PC-3 (cell line): ENCODE measurements at regions not wholly inside any gene's neighbourhood (a gene's known extent, or its start where the extent isn't known, plus 50 kb on each side); places are given as distances from the start of the nearest gene placed in this dataset.
"Not testable (repeated sequence)": the region's sequence is repeated elsewhere in the genome, so short reads cannot be mapped to it uniquely, and the experiment has no call there.

Experiments
- ATAC-seq: fragments of 200-7000 bp; cut with Tn5 transposase; 2 replicates; pipeline ENCODE4 v1.9.1; 2020; ENCODE audit warnings: mild to moderate bottlenecking, moderate library complexity
- BruUV-seq: library from RNA; stranded (reverse); fragments of 400-500 nt; replicated peaks from 2 replicates; lab custom pipeline; 2021; lab: Mats Ljungman, UMichigan
- CTCF ChIA-PET: fragments of 300-600 bp; sonication (Branson Sonifier 250); formaldehyde crosslinking; loops from one replicate; lab custom pipeline; 2022; ENCODE audit warnings: antibody characterized with exemption; lab: Charles Lee
- POLR2A ChIA-PET: fragments of 300-600 bp; sonication (Branson Sonifier 250); formaldehyde crosslinking; loops from one replicate; lab custom pipeline; 2022; ENCODE audit warnings: antibody characterized with exemption; ENCODE audit not compliant: unreplicated experiment; lab: Charles Lee
- DNase-seq: peaks from one replicate; pipeline ENCODE4 v3.0.0-alpha.2; 2015
- H2AFZ ChIP-seq: fragments of 300-600 bp; sonication (generic); 2 replicates; pipeline ENCODE4 v1.6.0; 2016; ENCODE audit warnings: antibody characterized with exemption, low read length
- H3F3A ChIP-seq: fragments of 300-600 bp; sonication (generic); one replicate; pipeline ENCODE4 v1.6.0; 2017; ENCODE audit warnings: antibody characterized with exemption, low read length, control low read depth, mild to moderate bottlenecking; ENCODE audit not compliant: unreplicated experiment
- H3K27ac ChIP-seq: fragments of 300-600 bp; sonication (generic); 2 replicates; pipeline ENCODE4 v1.5.1; 2016; ENCODE audit warnings: mild to moderate bottlenecking, low read length
- H3K27me3 ChIP-seq: fragments of 300-600 bp; sonication (generic); 2 replicates; pipeline ENCODE4 v1.6.1; 2016; ENCODE audit warnings: low read length, mixed read lengths
- H3K36me3 ChIP-seq: fragments of 300-600 bp; sonication (generic); 2 replicates; pipeline ENCODE4 v1.6.1; 2016; ENCODE audit warnings: low read depth, mixed run types, low read length, mixed read lengths
- H3K4me1 ChIP-seq: fragments of 300-600 bp; sonication (generic); 2 replicates; pipeline ENCODE4 v1.5.1; 2016; ENCODE audit warnings: low read length; ENCODE audit not compliant: insufficient read depth
- H3K4me2 ChIP-seq: fragments of 300-600 bp; sonication (generic); 2 replicates; pipeline ENCODE4 v1.6.0; 2016; ENCODE audit warnings: low read length
- H3K4me3 ChIP-seq: fragments of 300-600 bp; sonication (generic); 2 replicates; pipeline ENCODE4 v1.5.1; 2016; ENCODE audit warnings: mild to moderate bottlenecking, low read length, mixed read lengths
- H3K79me2 ChIP-seq: fragments of 300-600 bp; sonication (generic); 2 replicates; pipeline ENCODE4 v1.6.1; 2017; ENCODE audit warnings: low read length, mixed read lengths
- H3K9ac ChIP-seq: fragments of 300-600 bp; sonication (generic); 2 replicates; pipeline ENCODE4 v1.6.0; 2016; ENCODE audit warnings: mild to moderate bottlenecking, low read length
- H3K9me2 ChIP-seq: fragments of 300-600 bp; sonication (generic); replicated peaks from 2 replicates; pipeline ENCODE4 v1.6.1; 2016; ENCODE audit warnings: mixed run types, low read length, mixed read lengths
- H3K9me3 ChIP-seq: fragments of 300-600 bp; sonication (generic); 2 replicates; pipeline ENCODE4 v1.6.1; 2016; ENCODE audit warnings: low read length, mixed read lengths
- H4K20me1 ChIP-seq: fragments of 300-600 bp; sonication (generic); 2 replicates; pipeline ENCODE4 v1.6.1; 2016; ENCODE audit warnings: low read length, mixed read lengths
- CTCF ChIP-seq: fragments of 300-600 bp; sonication (generic); conservative IDR thresholded peaks from 2 replicates; pipeline ENCODE4 v1.5.1; 2017; ENCODE audit warnings: antibody characterized with exemption, low read depth, mild to moderate bottlenecking, low read length
- EZH2 ChIP-seq: fragments of 300-600 bp; sonication (generic); IDR thresholded peaks from one replicate; pipeline ENCODE4 v1.6.1; 2017; ENCODE audit warnings: antibody characterized with exemption, mild to moderate bottlenecking, low read length; ENCODE audit not compliant: unreplicated experiment
- EZH2phosphoT487 ChIP-seq: fragments of 300-600 bp; sonication (generic); IDR thresholded peaks from 2 replicates; pipeline ENCODE4 v1.6.1; 2018; ENCODE audit warnings: mild to moderate bottlenecking, antibody characterized with exemption, low read length, borderline replicate concordance
- intact Hi-C: fragments of 100-400 bp; cut with micrococcal nuclease; formaldehyde crosslinking; loops from 2 replicates; pipeline ENCODE4 v1.9.0; 2023

DNA sequence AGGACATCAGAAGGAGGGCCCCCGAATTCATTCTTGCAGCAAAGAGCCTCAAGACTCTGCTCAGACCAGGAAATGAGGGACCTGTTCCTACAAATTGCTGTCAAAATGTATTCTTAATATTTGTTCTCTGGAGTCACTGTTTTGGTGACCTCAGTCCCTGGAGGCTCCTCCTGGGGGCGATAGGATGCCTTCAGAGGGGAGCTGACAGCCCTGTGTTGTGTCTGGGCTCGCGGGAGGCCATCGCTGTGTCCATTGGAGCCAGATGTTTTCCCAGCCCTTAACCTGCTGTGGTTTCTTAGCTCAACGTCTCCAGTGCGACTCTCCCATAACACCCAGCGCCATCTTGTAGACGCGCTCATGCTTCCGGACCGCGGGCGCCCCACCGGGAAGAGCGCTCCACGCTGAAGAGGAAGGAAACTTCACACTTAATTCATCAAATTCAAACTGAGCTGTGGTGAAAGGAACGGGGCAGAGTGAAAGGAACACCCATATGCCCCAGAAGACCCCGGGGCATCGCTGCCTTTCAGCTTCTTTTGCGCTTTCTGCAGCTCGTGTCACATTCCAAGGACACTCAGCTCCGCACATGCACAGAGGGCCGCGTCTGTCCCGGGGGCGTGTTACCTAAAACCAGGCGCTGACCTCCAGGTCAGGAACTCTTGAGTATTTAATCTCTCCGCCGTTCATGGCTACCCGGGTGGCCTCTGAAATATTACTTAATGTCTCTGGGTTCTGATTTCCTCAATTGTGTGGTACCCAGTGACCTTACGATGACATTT is 112.3 kb upstream of the GDNF start:
- no TSS peak for BruUV-seq
- intact Hi-C loops = no loop called here
- Histone ChIP-seq H3K4me2 (no peak overlapping the region), H3F3A (no peaks in the 10 kb centered on the region), H3K79me2 (no peaks in the 10 kb centered on the region), H4K20me1 (no peaks in the 10 kb centered on the region), H3K36me3 (no peaks in the 10 kb centered on the region), H2AFZ (no peak overlapping the region), H3K27me3 (0 out of 2 replicates have a peak, but pooled peaks cover 3% of the 10 kb centered on the region), H3K4me3 (no peak overlapping the region), H3K27ac (no peak overlapping the region), H3K9me2 (no peaks in the 10 kb centered on the region), H3K9ac (no peak overlapping the region), H3K4me1 (no peaks in the 10 kb centered on the region; the same call in 1 of the 2 replicates), H3K9me3 (no peaks in the 10 kb centered on the region)
- ChIA-PET POLR2A (no interaction called here), CTCF (interaction anchor here (0.7 kb wide), 1 partner anchor 113 kb away, joined by 3 read pairs; no protein-coding TSS in a partner anchor)
- DNase-seq (no peak), ATAC-seq (no peak)
- TF ChIP-seq CTCF (no peak), EZH2 (no peak), EZH2phosphoT487 (no peak)

GRCh38 chr5:37950436-37950835 is 110.6 kb upstream of the GDNF start:
- H3K9me2 ChIP-seq = no peaks in the 10 kb centered on the region
- no peaks in the 10 kb centered on the region for H3F3A ChIP-seq
- no peaks in the 10 kb centered on the region; the same call in 1 of the 2 replicates for H3K4me1 ChIP-seq
- no peak overlapping the region for H3K4me3 ChIP-seq
- H3K4me2 ChIP-seq = no peak overlapping the region
- H3K36me3 ChIP-seq = no peaks in the 10 kb centered on the region
- intact Hi-C loops = no loop called here
- no peak for DNase-seq
- BruUV-seq = no TSS peak
- POLR2A ChIA-PET = no interaction called here
- H3K27me3 ChIP-seq = 0 out of 2 replicates have a peak, but pooled peaks cover 8% of the 10 kb centered on the region
- no peak for ATAC-seq
- CTCF ChIA-PET = no interaction called here
- H3K9me3 ChIP-seq = no peaks in the 10 kb centered on the region
- H3K9ac ChIP-seq = no peak overlapping the region
- H3K27ac ChIP-seq = no peak overlapping the region
- H2AFZ ChIP-seq = no peak overlapping the region
- no peaks in the 10 kb centered on the region for H3K79me2 ChIP-seq
- no peak for TF ChIP-seq EZH2
- TF ChIP-seq EZH2phosphoT487 = no peak
- no peak for TF ChIP-seq CTCF
- no peaks in the 10 kb centered on the region for H4K20me1 ChIP-seq

- no peak overlapping the region for H3K9ac ChIP-seq
- H3K4me2 ChIP-seq = no peak overlapping the region
- no peaks in the 10 kb centered on the region for H3F3A ChIP-seq
- POLR2A ChIA-PET = no interaction called here
- no peak for ATAC-seq
- H2AFZ ChIP-seq = no peak overlapping the region
- BruUV-seq = no TSS peak
- H3K27me3 ChIP-seq = 0 out of 2 replicates have a peak, but pooled peaks cover 8% of the 10 kb centered on the region
- no peak for TF ChIP-seq CTCF
- TF ChIP-seq EZH2phosphoT487 = no peak
- TF ChIP-seq EZH2 = no peak
- H3K4me3 ChIP-seq = no peak overlapping the region
- no peaks in the 10 kb centered on the region for H3K9me3 ChIP-seq
- H4K20me1 ChIP-seq = 0 out of 2 replicates have a peak, but pooled peaks cover 3% of the 10 kb centered on the region
- CTCF ChIA-PET = no interaction called here
- no peak for DNase-seq
- H3K36me3 ChIP-seq = no peaks in the 10 kb centered on the region
- H3K79me2 ChIP-seq = no peaks in the 10 kb centered on the region
- peaks cover 15% of the 10 kb centered on the region for H3K4me1 ChIP-seq
- intact Hi-C loops = no loop called here
- H3K27ac ChIP-seq = no peak overlapping the region
- H3K9me2 ChIP-seq = no peaks in the 10 kb centered on the region
Observed at GRCh38 chr5:37945446-37945845, 105.6 kb upstream of the GDNF start.

DNA sequence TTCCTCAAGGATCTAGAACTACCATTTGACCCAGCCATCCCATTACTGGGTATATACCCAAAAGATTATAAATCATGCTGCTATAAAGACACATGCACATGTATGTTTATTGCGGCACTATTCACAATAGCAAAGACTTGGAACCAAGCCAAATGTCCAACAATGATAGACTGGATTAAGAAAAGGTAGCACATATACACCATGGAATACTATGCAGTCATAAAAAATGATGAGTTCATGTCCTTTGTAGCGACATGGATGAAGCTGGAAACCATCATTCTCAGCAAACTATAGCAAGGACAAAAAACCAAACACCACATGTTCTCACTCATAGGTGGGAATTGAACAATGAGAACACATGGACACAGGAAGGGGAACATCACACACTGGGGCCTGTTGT is 103.3 kb upstream of the GDNF start:
- POLR2A ChIA-PET = not testable (repeated sequence)

More for the DNA sequence above, 103.3 kb upstream of the GDNF start:
- H3K27ac ChIP-seq, ATAC-seq, intact Hi-C loops, DNase-seq, BruUV-seq, H3K9me3 ChIP-seq, H3F3A ChIP-seq, H4K20me1 ChIP-seq, CTCF ChIA-PET, H3K27me3 ChIP-seq, H3K79me2 ChIP-seq, H3K9me2 ChIP-seq, H3K4me3 ChIP-seq, H3K36me3 ChIP-seq, H3K4me2 ChIP-seq, H3K9ac ChIP-seq, H2AFZ ChIP-seq: not testable (repeated sequence)
- H3K4me1 ChIP-seq = peaks cover 18% of the 10 kb centered on the region
